Testis (tissue), 2 donors: ENCODE measurements at regions not wholly inside any gene's neighbourhood (a gene's known extent, or its start where the extent isn't known, plus 50 kb on each side); places are given as distances from the start of the nearest gene placed in this dataset.

Experiments used
- CTCF ChIP-seq, 3 experiments: fragments of 450-650 bp in 2 of 3; fragments of 200-600 bp in 1 of 3; sonication (generic) in 1 of 3; IDR thresholded peaks; one replicate each; pipeline ENCODE4 v1.5.1; 2016 to 2019; ENCODE audit warnings: antibody characterized with exemption in 3 of 3, mild to moderate bottlenecking in 2 of 3, moderate library complexity in 1 of 3
- POLR2A ChIP-seq: fragments of 450-650 bp; IDR thresholded peaks from one replicate; pipeline ENCODE4 v1.6.1; 2017; ENCODE audit warnings: antibody characterized with exemption, mild to moderate bottlenecking, moderate library complexity

GRCh38 chrX:1824855-1825254, 210.0 kb downstream of the ASMT start:
- no peak for TF ChIP-seq CTCF (IDR thresholded peaks at IDR 0.05)
- no peak for TF ChIP-seq POLR2A
